ENCODE measurements at regions not wholly inside any gene's neighbourhood (a gene's known extent, or its start where the extent isn't known, plus 50 kb on each side); places are given as distances from the start of the nearest gene placed in this dataset.

DNA sequence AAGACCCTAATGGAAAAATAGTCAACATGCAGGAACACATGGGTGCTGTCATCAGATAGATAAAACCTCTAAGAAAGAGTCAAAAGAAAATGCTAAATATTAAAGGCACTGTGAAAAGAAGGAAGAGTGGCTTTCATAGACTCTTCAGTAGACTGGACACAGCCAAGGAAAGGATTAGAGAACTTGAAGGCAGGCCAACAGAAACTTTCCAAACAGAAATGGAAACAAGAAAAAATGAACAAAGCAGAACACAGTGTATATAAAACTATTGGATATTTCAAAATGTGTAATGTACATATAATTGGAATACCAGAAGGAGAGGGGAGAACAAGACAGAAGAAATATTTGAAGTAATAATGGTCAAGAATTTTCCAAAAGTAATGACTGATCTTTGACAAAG, 431.9 kb downstream of the MATN1 start:
- no peaks in the 10 kb centered on the region for H3K9me3 ChIP-seq (ENCODE audit: low read length)
- no peaks in the 10 kb centered on the region for H3K36me3 ChIP-seq (ENCODE audit: insufficient read depth, low read length)
- no peaks in the 10 kb centered on the region for H3F3A ChIP-seq (ENCODE audit: insufficient read depth, low read length, poor library complexity, severe bottlenecking)
- no peaks in the 10 kb centered on the region for H4K20me1 ChIP-seq (ENCODE audit: insufficient read depth)
- H2AFZ ChIP-seq (ENCODE audit: low read depth, low read length), result no peak overlapping the region
- TF ChIP-seq, protein P1, sequence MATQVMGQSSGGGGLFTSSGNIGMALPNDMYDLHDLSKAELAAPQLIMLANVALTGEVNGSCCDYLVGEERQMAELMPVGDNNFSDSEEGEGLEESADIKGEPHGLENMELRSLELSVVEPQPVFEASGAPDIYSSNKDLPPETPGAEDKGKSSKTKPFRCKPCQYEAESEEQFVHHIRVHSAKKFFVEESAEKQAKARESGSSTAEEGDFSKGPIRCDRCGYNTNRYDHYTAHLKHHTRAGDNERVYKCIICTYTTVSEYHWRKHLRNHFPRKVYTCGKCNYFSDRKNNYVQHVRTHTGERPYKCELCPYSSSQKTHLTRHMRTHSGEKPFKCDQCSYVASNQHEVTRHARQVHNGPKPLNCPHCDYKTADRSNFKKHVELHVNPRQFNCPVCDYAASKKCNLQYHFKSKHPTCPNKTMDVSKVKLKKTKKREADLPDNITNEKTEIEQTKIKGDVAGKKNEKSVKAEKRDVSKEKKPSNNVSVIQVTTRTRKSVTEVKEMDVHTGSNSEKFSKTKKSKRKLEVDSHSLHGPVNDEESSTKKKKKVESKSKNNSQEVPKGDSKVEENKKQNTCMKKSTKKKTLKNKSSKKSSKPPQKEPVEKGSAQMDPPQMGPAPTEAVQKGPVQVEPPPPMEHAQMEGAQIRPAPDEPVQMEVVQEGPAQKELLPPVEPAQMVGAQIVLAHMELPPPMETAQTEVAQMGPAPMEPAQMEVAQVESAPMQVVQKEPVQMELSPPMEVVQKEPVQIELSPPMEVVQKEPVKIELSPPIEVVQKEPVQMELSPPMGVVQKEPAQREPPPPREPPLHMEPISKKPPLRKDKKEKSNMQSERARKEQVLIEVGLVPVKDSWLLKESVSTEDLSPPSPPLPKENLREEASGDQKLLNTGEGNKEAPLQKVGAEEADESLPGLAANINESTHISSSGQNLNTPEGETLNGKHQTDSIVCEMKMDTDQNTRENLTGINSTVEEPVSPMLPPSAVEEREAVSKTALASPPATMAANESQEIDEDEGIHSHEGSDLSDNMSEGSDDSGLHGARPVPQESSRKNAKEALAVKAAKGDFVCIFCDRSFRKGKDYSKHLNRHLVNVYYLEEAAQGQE (IDR thresholded peaks at IDR 0.05; ENCODE audit: borderline replicate concordance), result no peak
- TF ChIP-seq SMC3 (conservative IDR thresholded peaks at IDR 0.05; ENCODE audit: poor library complexity), result no peak
- TF ChIP-seq, protein P2, sequence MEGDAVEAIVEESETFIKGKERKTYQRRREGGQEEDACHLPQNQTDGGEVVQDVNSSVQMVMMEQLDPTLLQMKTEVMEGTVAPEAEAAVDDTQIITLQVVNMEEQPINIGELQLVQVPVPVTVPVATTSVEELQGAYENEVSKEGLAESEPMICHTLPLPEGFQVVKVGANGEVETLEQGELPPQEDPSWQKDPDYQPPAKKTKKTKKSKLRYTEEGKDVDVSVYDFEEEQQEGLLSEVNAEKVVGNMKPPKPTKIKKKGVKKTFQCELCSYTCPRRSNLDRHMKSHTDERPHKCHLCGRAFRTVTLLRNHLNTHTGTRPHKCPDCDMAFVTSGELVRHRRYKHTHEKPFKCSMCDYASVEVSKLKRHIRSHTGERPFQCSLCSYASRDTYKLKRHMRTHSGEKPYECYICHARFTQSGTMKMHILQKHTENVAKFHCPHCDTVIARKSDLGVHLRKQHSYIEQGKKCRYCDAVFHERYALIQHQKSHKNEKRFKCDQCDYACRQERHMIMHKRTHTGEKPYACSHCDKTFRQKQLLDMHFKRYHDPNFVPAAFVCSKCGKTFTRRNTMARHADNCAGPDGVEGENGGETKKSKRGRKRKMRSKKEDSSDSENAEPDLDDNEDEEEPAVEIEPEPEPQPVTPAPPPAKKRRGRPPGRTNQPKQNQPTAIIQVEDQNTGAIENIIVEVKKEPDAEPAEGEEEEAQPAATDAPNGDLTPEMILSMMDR (IDR thresholded peaks at IDR 0.05; ENCODE audit: poor library complexity, severe bottlenecking), result no peak
- TF ChIP-seq MXI1 (conservative IDR thresholded peaks at IDR 0.05; ENCODE audit: poor library complexity, severe bottlenecking), result no peak
- no peak for TF ChIP-seq EZH2 (IDR thresholded peaks at IDR 0.05; ENCODE audit: borderline replicate concordance, insufficient read depth, low read length, poor library complexity, severe bottlenecking)
- TF ChIP-seq RAD21 (conservative IDR thresholded peaks at IDR 0.05), result no peak
- no peak for TF ChIP-seq POLR2AphosphoS5 (IDR thresholded peaks at IDR 0.05)
- TF ChIP-seq EP300 (conservative IDR thresholded peaks at IDR 0.05; ENCODE audit: poor library complexity, severe bottlenecking), result no peak
- no peak for TF ChIP-seq TAF1 (IDR thresholded peaks at IDR 0.05; ENCODE audit: low read depth)
- no peaks in the 10 kb centered on the region for H3K9me2 ChIP-seq (ENCODE audit: insufficient read depth, low read length)
- H3K79me2 ChIP-seq (replicated peaks; ENCODE audit: insufficient read depth, low read length), result no peaks in the 10 kb centered on the region
- no peak overlapping the region for H3K9ac ChIP-seq (ENCODE audit: low read length)
- no peak overlapping the region for H3K27ac ChIP-seq (ENCODE audit: low read length)
- no peaks in the 10 kb centered on the region for H3K27me3 ChIP-seq (ENCODE audit: insufficient read depth, low read depth, low read length)
- H3K4me2 ChIP-seq (ENCODE audit: low read length), result no peak overlapping the region
- no peak overlapping the region for H3K4me3 ChIP-seq (ENCODE audit: low read length)

DNA sequence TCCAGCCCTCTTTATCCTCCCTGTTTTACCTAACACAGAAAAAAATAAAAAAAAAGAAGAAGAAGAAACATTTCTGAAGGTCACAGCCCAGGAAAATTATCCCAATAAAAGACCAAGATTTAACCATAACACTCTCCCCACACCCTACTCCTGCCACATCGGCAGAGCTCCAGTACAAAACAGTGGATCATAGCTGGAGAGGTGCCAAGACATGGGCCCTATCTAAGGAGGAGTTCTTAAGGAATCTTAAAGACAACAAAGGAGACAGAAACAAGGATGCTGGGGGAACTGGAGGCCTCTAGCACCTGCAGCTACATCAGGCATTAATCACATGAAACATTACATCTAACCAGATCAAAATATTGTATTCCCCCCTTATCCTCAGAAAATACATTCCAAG, 432.8 kb downstream of the MATN1 start:
- no peaks in the 10 kb centered on the region for H3K27me3 ChIP-seq (ENCODE audit: insufficient read depth, low read depth, low read length)
- TF ChIP-seq EZH2 (IDR thresholded peaks at IDR 0.05; ENCODE audit: borderline replicate concordance, insufficient read depth, low read length, poor library complexity, severe bottlenecking) (no peak), POLR2AphosphoS5 (IDR thresholded peaks at IDR 0.05) (no peak), RAD21 (conservative IDR thresholded peaks at IDR 0.05) (no peak), SMC3 (conservative IDR thresholded peaks at IDR 0.05; ENCODE audit: poor library complexity) (no peak)
- TF ChIP-seq, protein P1 (IDR thresholded peaks at IDR 0.05; ENCODE audit: borderline replicate concordance), result no peak
- no peak overlapping the region for H2AFZ ChIP-seq (ENCODE audit: low read depth, low read length)
- no peak overlapping the region for H3K9ac ChIP-seq (ENCODE audit: low read length)
- H3K79me2 ChIP-seq (replicated peaks; ENCODE audit: insufficient read depth, low read length), result no peaks in the 10 kb centered on the region
- no peaks in the 10 kb centered on the region for H4K20me1 ChIP-seq (ENCODE audit: insufficient read depth)
- H3K9me2 ChIP-seq (ENCODE audit: insufficient read depth, low read length), result no peaks in the 10 kb centered on the region
- no peaks in the 10 kb centered on the region for H3F3A ChIP-seq (ENCODE audit: insufficient read depth, low read length, poor library complexity, severe bottlenecking)
- no peaks in the 10 kb centered on the region for H3K9me3 ChIP-seq (ENCODE audit: low read length)
- H3K27ac ChIP-seq (ENCODE audit: low read length), result no peak overlapping the region
- H3K4me2 ChIP-seq (ENCODE audit: low read length), result no peak overlapping the region
- H3K4me3 ChIP-seq (ENCODE audit: low read length), result no peak overlapping the region
- H3K36me3 ChIP-seq (ENCODE audit: insufficient read depth, low read length), result no peaks in the 10 kb centered on the region

Data from neural cell (in vitro differentiated cells).